ENCODE measurements at regions not wholly inside any gene's neighbourhood (a gene's known extent, or its start where the extent isn't known, plus 50 kb on each side); places are given as distances from the start of the nearest gene placed in this dataset.

GRCh38 chr2:6523476-6523875, 342.2 kb downstream of the CMPK2 start:
- ATAC-seq (ENCODE audit: insufficient number of reproducible peaks, low FRiP score, low read depth) (no peak), DNase-seq (ENCODE audit: low spot score) (no peak)
- no peak for TF ChIP-seq CTCF (IDR thresholded peaks at IDR 0.05)
- no peak overlapping the region for H3K27ac ChIP-seq
- no peaks in the 10 kb centered on the region for H3K4me1 ChIP-seq (ENCODE audit: control insufficient read depth in 1 of 2, low read depth in 2 of 2)
- no peaks in the 10 kb centered on the region for H3K27me3 ChIP-seq (replicated peaks; ENCODE audit: insufficient read depth)
- no peaks in the 10 kb centered on the region for H3K36me3 ChIP-seq
- no peak overlapping the region for H3K4me3 ChIP-seq
- H3K9me3 ChIP-seq, result no peaks in the 10 kb centered on the region

- DNase-seq (ENCODE audit: low spot score) (no peak), ATAC-seq (ENCODE audit: insufficient number of reproducible peaks, low FRiP score, low read depth) (no peak)
- no peaks in the 10 kb centered on the region for H3K4me1 ChIP-seq (ENCODE audit: control insufficient read depth in 1 of 2, low read depth in 2 of 2)
- H3K9me3 ChIP-seq, result no peaks in the 10 kb centered on the region
- no peak overlapping the region for H3K4me3 ChIP-seq
- no peak for TF ChIP-seq CTCF (IDR thresholded peaks at IDR 0.05)
- H3K27me3 ChIP-seq (replicated peaks; ENCODE audit: insufficient read depth), result no peaks in the 10 kb centered on the region
- no peak overlapping the region for H3K27ac ChIP-seq
- H3K36me3 ChIP-seq, result no peaks in the 10 kb centered on the region
Observed at GRCh38 chr2:6524691-6525474, 340.8 kb downstream of the CMPK2 start.

- no peak for TF ChIP-seq CTCF (IDR thresholded peaks at IDR 0.05)
- H3K27me3 ChIP-seq (replicated peaks; ENCODE audit: insufficient read depth), result no peaks in the 10 kb centered on the region
- H3K36me3 ChIP-seq, result no peaks in the 10 kb centered on the region
Observed at GRCh38 chr2:6525475-6525964, 340.2 kb downstream of the CMPK2 start.

GRCh38 chr2:6526093-6526824, 339.4 kb downstream of the CMPK2 start:
- no peak for TF ChIP-seq CTCF (IDR thresholded peaks at IDR 0.05)
- no peaks in the 10 kb centered on the region for H3K36me3 ChIP-seq
- no peaks in the 10 kb centered on the region for H3K27me3 ChIP-seq (replicated peaks; ENCODE audit: insufficient read depth)
- no peaks in the 10 kb centered on the region for H3K9me3 ChIP-seq
- DNase-seq (ENCODE audit: low spot score) (no peak), ATAC-seq (ENCODE audit: insufficient number of reproducible peaks, low FRiP score, low read depth) (no peak)
- H3K4me3 ChIP-seq, result no peak overlapping the region
- H3K27ac ChIP-seq, result no peak overlapping the region
- no peaks in the 10 kb centered on the region for H3K4me1 ChIP-seq (ENCODE audit: control insufficient read depth in 1 of 2, low read depth in 2 of 2)

More at GRCh38 chr2:6525475-6525964, 340.2 kb downstream of the CMPK2 start:
- DNase-seq (ENCODE audit: low spot score), result no peak
- Histone ChIP-seq H3K4me1 (ENCODE audit: control insufficient read depth in 1 of 2, low read depth in 2 of 2) (no peaks in the 10 kb centered on the region), H3K9me3 (no peaks in the 10 kb centered on the region), H3K4me3 (no peak overlapping the region), H3K27ac (no peak overlapping the region)
- no peak for ATAC-seq (ENCODE audit: insufficient number of reproducible peaks, low FRiP score, low read depth)

- no peak for DNase-seq (ENCODE audit: low spot score)
- TF ChIP-seq CTCF (IDR thresholded peaks at IDR 0.05), result no peak
- no peaks in the 10 kb centered on the region for H3K27me3 ChIP-seq (replicated peaks; ENCODE audit: insufficient read depth)
- no peak overlapping the region for H3K4me3 ChIP-seq
- ATAC-seq (ENCODE audit: insufficient number of reproducible peaks, low FRiP score, low read depth), result no peak
- no peaks in the 10 kb centered on the region for H3K9me3 ChIP-seq
- H3K4me1 ChIP-seq (ENCODE audit: control insufficient read depth in 1 of 2, low read depth in 2 of 2), result no peaks in the 10 kb centered on the region
- no peaks in the 10 kb centered on the region for H3K36me3 ChIP-seq
- no peak overlapping the region for H3K27ac ChIP-seq
Observed at GRCh38 chr2:6531304-6531703, 334.4 kb downstream of the CMPK2 start.
